Stomach (tissue), 4 donors: ENCODE measurements at regions not wholly inside any gene's neighbourhood (a gene's known extent, or its start where the extent isn't known, plus 50 kb on each side); places are given as distances from the start of the nearest gene placed in this dataset.

Experiments
- CTCF ChIP-seq, 7 experiments: fragments of 450-650 bp in 4 of 7; fragments of 200-600 bp in 3 of 7; sonication (generic) in 3 of 7; IDR thresholded peaks; one replicate each; pipeline ENCODE4 v1.5.1; 2016 to 2019; ENCODE audit warnings: antibody characterized with exemption in 7 of 7, control low read depth in 2 of 7, mild to moderate bottlenecking in 1 of 7
- EP300 ChIP-seq: sonication (generic); formaldehyde crosslinking; IDR thresholded peaks from one replicate; pipeline ENCODE4 v1.6.1; 2017; ENCODE audit warnings: antibody characterized with exemption
- POLR2A ChIP-seq, 4 donors: fragments of 450-650 bp; IDR thresholded peaks; one replicate each; pipeline ENCODE4 v1.6.1; 2016; ENCODE audit warnings: antibody characterized with exemption in 4 of 4, control low read depth in 2 of 4, mild to moderate bottlenecking in 1 of 4, moderate library complexity in 1 of 4
- POLR2AphosphoS5 ChIP-seq, 3 donors: sonication (generic); formaldehyde crosslinking; IDR thresholded peaks; one replicate each; pipeline ENCODE4 v1.6.1; 2016; ENCODE audit warnings: antibody characterized with exemption in 3 of 3

GRCh38 chr10:130792096-130792845, 519.2 kb downstream of the TCERG1L start:
- no peak for TF ChIP-seq CTCF (IDR thresholded peaks at IDR 0.05)
- no peak for TF ChIP-seq POLR2AphosphoS5 (IDR thresholded peaks at IDR 0.05)
- no peak for TF ChIP-seq POLR2A (IDR thresholded peaks at IDR 0.05)
- no peak for TF ChIP-seq EP300
